ENCODE measurements at regions not wholly inside any gene's neighbourhood (a gene's known extent, or its start where the extent isn't known, plus 50 kb on each side); places are given as distances from the start of the nearest gene placed in this dataset.

GRCh38 chr13:107835339-107836018, 379.9 kb downstream of the LIG4 start:
- H3K27me3 ChIP-seq (ENCODE audit: control insufficient read depth in 2 of 2, insufficient read depth in 2 of 2, low read length in 2 of 2) = no peaks in the 10 kb centered on the region
- no peak for FAIRE-seq
- no peak overlapping the region for H3K4me3 ChIP-seq (replicated peaks in 1 of 3; ENCODE audit: insufficient read depth in 1 of 3, low read depth in 1 of 3, low read length in 3 of 3)
- DNase-seq (ENCODE audit: low read depth, low spot score) = no peak
- H4K20me1 ChIP-seq (replicated peaks; ENCODE audit: control insufficient read depth, extremely low read depth, insufficient read depth, low read length) = no peaks in the 10 kb centered on the region
- H3K4me1 ChIP-seq (ENCODE audit: control insufficient read depth, extremely low read depth, insufficient read depth, low read length) = no peaks in the 10 kb centered on the region
- H2AFZ ChIP-seq (ENCODE audit: low read depth, low read length) = no peak overlapping the region
- H3K36me3 ChIP-seq (ENCODE audit: control insufficient read depth in 2 of 2, extremely low read depth in 1 of 2, insufficient read depth in 2 of 2, low read length in 2 of 2) = no peaks in the 10 kb centered on the region
- dilution Hi-C loops (cut with MboI; ENCODE audit: extremely low pct_ligation_motif_present, low sequenced_read_pairs) = no loop called here
- H3K4me2 ChIP-seq (ENCODE audit: insufficient read depth, low read length) = no peak overlapping the region
- BruUV-seq (replicated peaks) = no TSS peak
- POLR2A ChIA-PET = no interaction called here
- no peak overlapping the region for H3K27ac ChIP-seq (ENCODE audit: insufficient read depth, low read depth, low read length)
- H3K9me1 ChIP-seq (replicated peaks; ENCODE audit: control insufficient read depth, extremely low read depth, insufficient read depth, low read length) = no peaks in the 10 kb centered on the region
- TF ChIP-seq EZH2 (IDR thresholded peaks at IDR 0.05; ENCODE audit: borderline replicate concordance, low read depth, low read length, severe bottlenecking) = no peak
- intact Hi-C loops (cut with micrococcal nuclease) = no loop called here
- CTCF ChIA-PET = no interaction called here
- no peak overlapping the region for H3K9ac ChIP-seq (replicated peaks; ENCODE audit: extremely low read depth, insufficient read depth, low read length)
- no peaks in the 10 kb centered on the region for H3K9me3 ChIP-seq (replicated peaks; ENCODE audit: control insufficient read depth, insufficient read depth, low read length)
- H3K79me2 ChIP-seq (ENCODE audit: control insufficient read depth, insufficient read depth, low read length) = no peaks in the 10 kb centered on the region

- FAIRE-seq (no peak), DNase-seq (ENCODE audit: low read depth, low spot score) (no peak)
- Histone ChIP-seq H3K4me1 (ENCODE audit: control insufficient read depth, extremely low read depth, insufficient read depth, low read length) (no peaks in the 10 kb centered on the region), H3K9ac (replicated peaks; ENCODE audit: extremely low read depth, insufficient read depth, low read length) (no peak overlapping the region), H3K27ac (ENCODE audit: insufficient read depth, low read depth, low read length) (no peak overlapping the region), H3K9me1 (replicated peaks; ENCODE audit: control insufficient read depth, extremely low read depth, insufficient read depth, low read length) (no peaks in the 10 kb centered on the region), H4K20me1 (replicated peaks; ENCODE audit: control insufficient read depth, extremely low read depth, insufficient read depth, low read length) (no peaks in the 10 kb centered on the region), H3K4me3 (replicated peaks in 1 of 3; ENCODE audit: insufficient read depth in 1 of 3, low read depth in 1 of 3, low read length in 3 of 3) (no peak overlapping the region), H3K27me3 (ENCODE audit: control insufficient read depth in 2 of 2, insufficient read depth in 2 of 2, low read length in 2 of 2) (no peaks in the 10 kb centered on the region), H3K79me2 (ENCODE audit: control insufficient read depth, insufficient read depth, low read length) (no peaks in the 10 kb centered on the region), H2AFZ (ENCODE audit: low read depth, low read length) (no peak overlapping the region), H3K36me3 (ENCODE audit: control insufficient read depth in 2 of 2, extremely low read depth in 1 of 2, insufficient read depth in 2 of 2, low read length in 2 of 2) (no peaks in the 10 kb centered on the region), H3K4me2 (ENCODE audit: insufficient read depth, low read length) (no peak overlapping the region), H3K9me3 (replicated peaks; ENCODE audit: control insufficient read depth, insufficient read depth, low read length) (no peaks in the 10 kb centered on the region)
- ChIA-PET CTCF (interaction anchor here (1.1 kb wide), 1 partner anchor 12 kb away, joined by 3 read pairs; no protein-coding TSS in a partner anchor), POLR2A (no interaction called here)
- no TSS peak for BruUV-seq (replicated peaks)
- intact Hi-C loops (cut with micrococcal nuclease) (no loop called here), dilution Hi-C loops (cut with MboI; ENCODE audit: extremely low pct_ligation_motif_present, low sequenced_read_pairs) (no loop called here)
- no peak for TF ChIP-seq POLR2A (IDR thresholded peaks at IDR 0.05; ENCODE audit: low read depth, low read length)
- no peak for TF ChIP-seq EZH2 (IDR thresholded peaks at IDR 0.05; ENCODE audit: borderline replicate concordance, low read depth, low read length, severe bottlenecking)
- no peak for TF ChIP-seq POLR2AphosphoS5 (IDR thresholded peaks at IDR 0.05; ENCODE audit: insufficient read depth, low read depth, low read length)
- TF ChIP-seq FOS (IDR thresholded peaks at IDR 0.05; ENCODE audit: borderline replicate concordance, insufficient read depth, low read length) = no peak
- TF ChIP-seq MAX (IDR thresholded peaks at IDR 0.05; ENCODE audit: insufficient read depth, insufficient read length) = no peak
- no peak for TF ChIP-seq GATA2 (IDR thresholded peaks at IDR 0.05; ENCODE audit: insufficient read depth, insufficient read length, low read depth, low read length)
- TF ChIP-seq MYC (IDR thresholded peaks at IDR 0.05; ENCODE audit: low read depth, low read length) = no peak
- TF ChIP-seq CTCF (IDR thresholded peaks at IDR 0.05; ENCODE audit: extremely low read depth in 1 of 2, insufficient read depth in 1 of 2, low read depth in 1 of 2, low read length in 2 of 2) = no peak
- TF ChIP-seq JUN (IDR thresholded peaks at IDR 0.05; ENCODE audit: borderline replicate concordance, insufficient read depth, insufficient read length, low read depth) = no peak
These were observed 380.6 kb downstream of the LIG4 start for GRCh38 chr13:107834717-107835116.
